ENCODE measurements at regions not wholly inside any gene's neighbourhood (a gene's known extent, or its start where the extent isn't known, plus 50 kb on each side); places are given as distances from the start of the nearest gene placed in this dataset.

DNA sequence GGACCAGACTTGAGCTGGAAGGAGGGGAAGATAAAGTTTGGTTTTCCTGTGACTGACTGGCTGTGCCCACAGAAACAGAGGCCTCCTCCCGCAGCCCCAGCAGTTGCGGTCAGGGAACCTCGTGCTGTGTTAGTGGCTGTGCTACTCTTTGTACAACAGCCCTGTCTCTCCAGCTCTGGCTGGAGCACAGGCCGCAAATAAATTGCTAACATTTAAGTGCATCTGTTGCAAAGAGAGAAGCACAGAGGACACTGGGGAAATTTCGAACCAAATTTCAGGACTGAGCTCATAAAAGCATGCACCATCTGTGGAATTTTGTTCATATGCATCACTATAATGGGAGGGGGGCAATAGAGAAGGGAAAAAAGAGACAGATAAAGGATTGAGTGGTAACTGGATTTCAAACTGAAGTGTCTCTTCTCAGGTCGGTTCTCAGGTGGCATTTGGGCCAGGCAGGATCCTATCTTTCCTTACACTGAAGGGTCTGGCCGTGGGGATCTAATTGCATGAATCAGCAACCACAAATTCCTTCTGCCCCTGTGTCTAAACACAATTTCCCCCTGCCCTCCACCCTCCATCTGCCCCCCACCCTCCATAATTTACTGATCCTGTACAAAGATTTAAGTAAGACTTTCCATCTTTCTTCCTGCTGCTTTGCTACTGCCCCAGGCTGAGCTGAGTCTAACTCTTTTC is 88.9 kb upstream of the ATXN1 start:
- TF ChIP-seq POLR2AphosphoS5 (IDR thresholded peaks at IDR 0.05) (no peak), EP300 (IDR thresholded peaks at IDR 0.05) (no peak), POLR2A (IDR thresholded peaks at IDR 0.05) (no peak)
- TF ChIP-seq, protein P1, sequence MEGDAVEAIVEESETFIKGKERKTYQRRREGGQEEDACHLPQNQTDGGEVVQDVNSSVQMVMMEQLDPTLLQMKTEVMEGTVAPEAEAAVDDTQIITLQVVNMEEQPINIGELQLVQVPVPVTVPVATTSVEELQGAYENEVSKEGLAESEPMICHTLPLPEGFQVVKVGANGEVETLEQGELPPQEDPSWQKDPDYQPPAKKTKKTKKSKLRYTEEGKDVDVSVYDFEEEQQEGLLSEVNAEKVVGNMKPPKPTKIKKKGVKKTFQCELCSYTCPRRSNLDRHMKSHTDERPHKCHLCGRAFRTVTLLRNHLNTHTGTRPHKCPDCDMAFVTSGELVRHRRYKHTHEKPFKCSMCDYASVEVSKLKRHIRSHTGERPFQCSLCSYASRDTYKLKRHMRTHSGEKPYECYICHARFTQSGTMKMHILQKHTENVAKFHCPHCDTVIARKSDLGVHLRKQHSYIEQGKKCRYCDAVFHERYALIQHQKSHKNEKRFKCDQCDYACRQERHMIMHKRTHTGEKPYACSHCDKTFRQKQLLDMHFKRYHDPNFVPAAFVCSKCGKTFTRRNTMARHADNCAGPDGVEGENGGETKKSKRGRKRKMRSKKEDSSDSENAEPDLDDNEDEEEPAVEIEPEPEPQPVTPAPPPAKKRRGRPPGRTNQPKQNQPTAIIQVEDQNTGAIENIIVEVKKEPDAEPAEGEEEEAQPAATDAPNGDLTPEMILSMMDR (IDR thresholded peaks at IDR 0.05): no peak
- ATAC-seq (ENCODE audit: low FRiP score in 2 of 2): no peak
- H3K4me3 ChIP-seq: no peak overlapping the region
- no peaks in the 10 kb centered on the region for H3K9me3 ChIP-seq
- no peaks in the 10 kb centered on the region for H3K27me3 ChIP-seq
- no peak overlapping the region for H3K27ac ChIP-seq
- DNase-seq: peak in 1 of 2 donors; percentile 31
- WGBS, 2 donors: 69 to 71% methylated on average over 6 to 7 of the region's 7 CpGs
- peaks cover 3 to 11% (median 8%) of the 10 kb centered on the region in 4 donors for H3K4me1 ChIP-seq
- no peaks in the 10 kb centered on the region for H3K36me3 ChIP-seq

DNA sequence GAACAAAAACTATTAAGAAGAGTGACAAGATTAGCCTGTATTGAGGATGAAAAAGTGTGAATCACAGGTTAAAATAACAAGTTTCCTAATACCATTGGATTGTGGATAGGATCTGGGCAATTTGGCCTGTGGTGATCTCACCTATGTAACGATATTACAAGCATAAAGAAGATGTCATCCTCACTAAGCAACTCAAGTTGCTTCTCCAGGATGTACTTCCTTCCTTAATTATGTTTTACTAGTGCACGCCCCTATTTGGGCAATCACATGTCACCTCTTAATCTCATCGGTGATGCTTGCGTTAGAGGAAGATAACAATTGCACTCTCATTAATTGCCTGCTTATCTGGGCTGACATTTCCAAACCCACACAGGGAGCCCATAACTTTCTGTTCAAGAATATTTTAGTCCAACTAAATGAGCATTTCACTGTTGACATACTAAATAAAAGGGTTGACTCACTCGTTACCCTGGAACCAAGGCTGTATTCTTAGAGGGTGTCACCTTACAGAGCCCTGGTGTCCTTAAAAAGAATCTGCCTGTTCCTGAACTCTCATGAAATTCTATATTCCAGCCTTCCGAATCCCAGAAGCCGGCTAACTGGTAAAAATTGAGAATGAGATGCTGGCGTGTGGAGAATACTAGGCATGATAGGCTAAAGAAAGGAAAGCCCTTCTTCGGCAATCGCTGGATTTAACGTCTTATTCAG is 88.2 kb upstream of the ATXN1 start:
- DNase-seq (no peak), ATAC-seq (ENCODE audit: low FRiP score in 2 of 2) (peak; percentile 48 to 55)
- Histone ChIP-seq H3K27me3 (no peaks in the 10 kb centered on the region), H3K4me3 (no peak overlapping the region), H3K36me3 (no peaks in the 10 kb centered on the region), H3K9me3 (no peaks in the 10 kb centered on the region), H3K4me1 (peaks cover 3 to 11% (median 8%) of the 10 kb centered on the region in 4 donors), H3K27ac (no peak overlapping the region)
- WGBS, 2 donors: 50 to 58% methylated on average over 11 of the region's 11 CpGs
- TF ChIP-seq POLR2A (IDR thresholded peaks at IDR 0.05) (no peak), POLR2AphosphoS5 (IDR thresholded peaks at IDR 0.05) (no peak), EP300 (IDR thresholded peaks at IDR 0.05) (no peak)
- TF ChIP-seq, protein P1 (IDR thresholded peaks at IDR 0.05): no peak

DNA sequence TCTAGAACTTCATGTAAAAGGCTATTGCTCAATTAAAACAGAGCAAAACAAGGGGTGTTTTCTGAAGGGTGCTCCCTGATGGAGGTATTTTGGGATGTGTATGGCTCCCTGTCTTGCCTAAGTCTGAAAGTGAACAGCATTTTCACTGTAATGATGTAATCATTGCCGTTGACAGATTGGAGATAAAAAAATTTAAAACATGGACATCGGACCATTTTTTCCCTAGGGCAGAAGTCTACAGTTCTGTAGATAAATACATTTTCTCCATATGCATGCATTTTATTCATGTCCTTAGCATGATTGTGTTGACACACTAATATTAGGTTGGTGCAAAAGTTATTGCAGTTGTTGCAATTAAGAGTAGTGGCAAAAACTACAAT is 85.1 kb upstream of the ATXN1 start:
- DNase-seq: no peak
- TF ChIP-seq EP300 (IDR thresholded peaks at IDR 0.05): no peak
- Histone ChIP-seq H3K27me3 (no peaks in the 10 kb centered on the region), H3K27ac (no peak overlapping the region), H3K4me1 (peaks cover 3 to 11% (median 6%) of the 10 kb centered on the region in 4 donors), H3K9me3 (no peaks in the 10 kb centered on the region), H3K4me3 (no peak overlapping the region), H3K36me3 (no peaks in the 10 kb centered on the region)
- ATAC-seq (ENCODE audit: low FRiP score in 2 of 2): no peak
- WGBS, 2 donors: 83 to 90% methylated on average over 2 of the region's 2 CpGs

DNA sequence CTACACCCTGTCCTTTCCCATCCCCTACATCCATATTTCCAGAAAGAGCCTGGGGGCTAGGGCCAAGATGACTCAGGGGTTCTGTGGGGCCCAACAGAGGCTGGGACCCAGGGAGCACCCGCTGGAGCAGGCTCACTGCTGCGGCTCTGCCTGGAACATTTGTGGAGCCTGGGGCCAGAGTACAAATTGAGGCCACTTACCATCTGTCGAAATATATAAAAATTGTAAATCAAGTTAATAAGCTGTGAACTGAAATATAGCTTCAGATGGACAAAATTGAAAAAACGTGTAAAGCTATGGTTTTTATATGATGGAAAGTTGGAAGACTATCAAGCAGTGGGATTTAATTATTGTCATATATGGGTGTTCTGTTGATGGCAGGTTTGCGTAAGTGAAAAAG is 82.9 kb upstream of the ATXN1 start:
- DNase-seq (peak in 1 of 2 donors; percentile 12), ATAC-seq (ENCODE audit: low FRiP score in 2 of 2) (no peak)
- Histone ChIP-seq H3K4me1 (peaks cover 0 to under 1% (median 0%) of the 10 kb centered on the region in 4 donors), H3K27me3 (no peaks in the 10 kb centered on the region), H3K27ac (no peak overlapping the region), H3K36me3 (no peaks in the 10 kb centered on the region), H3K9me3 (no peaks in the 10 kb centered on the region), H3K4me3 (no peak overlapping the region)
- no peak for TF ChIP-seq POLR2AphosphoS5 (IDR thresholded peaks at IDR 0.05)
- 90 to 91% methylated on average over 5 of the region's 5 CpGs for WGBS, 2 donors

DNA sequence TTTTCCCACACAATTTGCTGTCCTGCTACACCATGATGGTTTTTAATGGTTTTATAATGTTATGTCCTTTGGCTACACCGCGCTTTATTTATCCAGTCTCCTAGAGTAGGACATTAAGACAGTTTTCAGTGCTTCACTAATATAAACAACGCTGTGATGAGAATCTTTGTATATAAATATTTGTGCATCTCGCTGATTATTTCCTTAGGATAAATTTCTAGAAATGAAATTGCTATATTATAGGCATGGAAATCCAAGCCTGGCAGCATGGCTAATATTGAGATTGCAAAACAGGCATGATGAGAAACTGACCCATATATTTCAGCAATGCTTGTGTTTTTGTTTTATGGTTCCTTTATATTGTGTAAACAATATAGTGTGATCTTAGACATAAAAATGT is 81.4 kb upstream of the ATXN1 start:
- TF ChIP-seq EP300 (IDR thresholded peaks at IDR 0.05) (no peak), POLR2AphosphoS5 (IDR thresholded peaks at IDR 0.05) (no peak), POLR2A (IDR thresholded peaks at IDR 0.05) (no peak)
- TF ChIP-seq, protein P1 (IDR thresholded peaks at IDR 0.05): no peak

More for the DNA sequence above, 81.4 kb upstream of the ATXN1 start:
- Histone ChIP-seq H3K4me3 (no peak overlapping the region), H3K9me3 (no peaks in the 10 kb centered on the region), H3K27ac (no peak overlapping the region), H3K27me3 (no peaks in the 10 kb centered on the region), H3K36me3 (no peaks in the 10 kb centered on the region), H3K4me1 (no peaks in the 10 kb centered on the region)
- ATAC-seq (ENCODE audit: low FRiP score in 2 of 2) (no peak), DNase-seq (no peak)
- 74 to 76% methylated on average over 4 of the region's 4 CpGs for WGBS, 2 donors

All from upper lobe of left lung (tissue), 6 donors.